K562 (cell line): ENCODE measurements at regions not wholly inside any gene's neighbourhood (a gene's known extent, or its start where the extent isn't known, plus 50 kb on each side); places are given as distances from the start of the nearest gene placed in this dataset.

Source experiments
- ATAC-seq: fragments of 200-7000 bp; cut with Tn5 transposase; 3 replicates; pipeline ENCODE4 v1.9.1; 2020; ENCODE audit warnings: moderate library complexity
- BruUV-seq: library from RNA; stranded (reverse); fragments of 400-500 nt; replicated peaks from 2 replicates; lab custom pipeline; 2021; lab: Mats Ljungman, UMichigan
- CTCF ChIA-PET: fragments of 300-600 bp; formaldehyde crosslinking; extraction: SDS; loops from one replicate; lab custom pipeline; 2021; ENCODE audit warnings: low intra/inter-chr PET ratio; lab: Yijun Ruan, JAX
- POLR2A ChIA-PET: fragments of 300-600, 350-650 bp; sonication (Branson Sonifier 250); formaldehyde crosslinking; extraction: SDS; loops from one replicate; lab custom pipeline; 2021; ENCODE audit warnings: antibody characterized with exemption, inconsistent platforms; lab: Yijun Ruan, JAX
- DNase-seq, 4 experiments: peaks; one replicate each; pipeline versions ENCODE4 v3.0.0 to v3.0.0-alpha.2; 2011 to 2018; ENCODE audit warnings: low spot score in 3 of 4, mixed read lengths in 3 of 4; ENCODE audit errors: extremely low read depth in 1 of 4
- FAIRE-seq: peaks from 2 replicates; lab custom pipeline; 2011; peaks lifted over from hg19 to GRCh38; lab: Jason Lieb, UNC
- H2AFZ ChIP-seq: 2 replicates; pipeline ENCODE4 v1.6.0; 2011; ENCODE audit warnings: low read depth, low read length, control low read depth, inconsistent platforms
- H3K27ac ChIP-seq: fragments of 200-600 bp; 3 replicates; pipeline ENCODE4 v1.8.0; 2011; ENCODE audit warnings: low read depth, mild to moderate bottlenecking, control low read depth, inconsistent platforms, low read length, moderate library complexity, mixed read lengths; ENCODE audit errors: extremely low read depth
- H3K27me3 ChIP-seq, 2 experiments: fragments of 300-600 bp in 1 of 2; 2 replicates in 1 of 2; 3 replicates in 1 of 2; pipeline versions ENCODE4 v1.6.0 to v1.8.0; 2011; ENCODE audit warnings: inconsistent platforms in 2 of 2, low read length in 2 of 2, mild to moderate bottlenecking in 1 of 2, mixed read lengths in 1 of 2, moderate library complexity in 1 of 2; ENCODE audit not compliant: control insufficient read depth in 2 of 2, insufficient read depth in 2 of 2
- H3K36me3 ChIP-seq: fragments of 300-600 bp; 3 replicates; pipeline ENCODE4 v1.8.0; 2011; ENCODE audit warnings: mild to moderate bottlenecking, low read length, inconsistent platforms; ENCODE audit not compliant: control insufficient read depth, insufficient read depth
- H3K4me1 ChIP-seq, 2 experiments: fragments of 200-600 bp in 1 of 2; replicated peaks in 1 of 2; 2 replicates in 1 of 2; 3 replicates in 1 of 2; pipeline versions ENCODE4 v1.5.1 to v1.8.0; 2011; ENCODE audit warnings: inconsistent platforms in 2 of 2, low read length in 2 of 2, mild to moderate bottlenecking in 1 of 2, mixed read lengths in 1 of 2, moderate library complexity in 1 of 2; ENCODE audit not compliant: control insufficient read depth in 2 of 2, insufficient read depth in 2 of 2
- H3K4me2 ChIP-seq: 2 replicates; pipeline ENCODE4 v1.6.1; 2011; ENCODE audit warnings: low read length, control low read depth, inconsistent platforms, mixed read lengths; ENCODE audit not compliant: insufficient read depth
- H3K4me3 ChIP-seq: fragments of 200-600 bp; sonication (generic), shearing (Covaris generic); 2 replicates; pipeline ENCODE4 v1.5.1; 2016; ENCODE audit warnings: control low read depth, inconsistent platforms
- H3K79me2 ChIP-seq: fragments of 200-600 bp; 3 replicates; pipeline ENCODE4 v1.8.0; 2011; ENCODE audit warnings: low read length, inconsistent platforms; ENCODE audit not compliant: control insufficient read depth, insufficient read depth
- H3K9ac ChIP-seq, 2 experiments: 2 replicates each; pipeline versions ENCODE4 v1.6.0 to v1.6.1; 2011; ENCODE audit warnings: low read depth in 2 of 2, low read length in 2 of 2, control low read depth in 1 of 2, inconsistent platforms in 1 of 2, mild to moderate bottlenecking in 1 of 2, mixed read lengths in 1 of 2; ENCODE audit not compliant: insufficient read depth in 1 of 2
- H3K9me1 ChIP-seq: one replicate; pipeline ENCODE4 v1.6.0; 2011; ENCODE audit warnings: inconsistent platforms, mild to moderate bottlenecking, low read length, moderate library complexity; ENCODE audit not compliant: control insufficient read depth, insufficient read depth
- H3K9me3 ChIP-seq: replicated peaks from 2 replicates; pipeline ENCODE4 v1.5.1; 2011; ENCODE audit warnings: low read depth, low read length, inconsistent platforms; ENCODE audit not compliant: control insufficient read depth, insufficient read depth
- H4K20me1 ChIP-seq: replicated peaks from 2 replicates; pipeline ENCODE4 v1.6.1; 2011; ENCODE audit warnings: low read length, inconsistent platforms, mixed read lengths; ENCODE audit not compliant: control insufficient read depth, insufficient read depth
- HLTF ChIP-seq: fragments of 450-650 bp; IDR thresholded peaks from 2 replicates; pipeline ENCODE4 v1.6.1; 2016
- MTA3 ChIP-seq: fragments of 450-650 bp; formaldehyde crosslinking; IDR thresholded peaks from 2 replicates; pipeline ENCODE4 v1.6.1; 2017; ENCODE audit warnings: mild to moderate bottlenecking, borderline replicate concordance
- TEAD4 ChIP-seq, 2 experiments: sonication (generic) in 1 of 2; formaldehyde crosslinking in 1 of 2; IDR thresholded peaks; 2 replicates each; pipeline versions ENCODE4 v1.6.1 to v1.8.0; 2012 to 2022; ENCODE audit warnings: borderline replicate concordance in 1 of 2, inconsistent platforms in 1 of 2, low read length in 1 of 2, mild to moderate bottlenecking in 1 of 2, missing genetic modification reagents in 1 of 2
- THRAP3 ChIP-seq: fragments of 450-650 bp; IDR thresholded peaks from 2 replicates; pipeline ENCODE4 v1.6.1; 2016; ENCODE audit warnings: mild to moderate bottlenecking, inconsistent platforms, borderline replicate concordance
- ZFP36 ChIP-seq: fragments of 150-350 bp; IDR thresholded peaks from 2 replicates; pipeline ENCODE4 v1.6.1; 2018; ENCODE audit warnings: low read length, low read depth; ENCODE audit not compliant: partially characterized antibody
- ZNF41 ChIP-seq: fragments of 250-450 bp; sonication (Bioruptor Pico); conservative IDR thresholded peaks from 2 replicates; pipeline ENCODE4 v1.4.0; 2020; ENCODE audit warnings: mild to moderate bottlenecking
- WGBS: fragments of 100-300 bp; shearing (Covaris generic); methylation state at CpG from one replicate; pipeline ENCODE4 v1.1.6; 2016; ENCODE audit warnings: low coverage, mixed read lengths; ENCODE audit not compliant: insufficient coverage; ENCODE audit errors: missing lambda C conversion rate; 5-methylcytosine and 5-hydroxymethylcytosine counted together
- in situ Hi-C: fragments of 300-500 bp; cut with MboI; formaldehyde crosslinking; loops from 4 replicates; pipeline ENCODE4 v1.15.0; 2018; ENCODE audit warnings: inconsistent platforms, mixed read lengths
- intact Hi-C: fragments of 100-400 bp; cut with micrococcal nuclease; formaldehyde crosslinking; loops from 2 replicates; pipeline ENCODE4 v1.14.2; 2022
- TF ChIP-seq, protein P1 (sequence below): sonication (generic); formaldehyde crosslinking; IDR thresholded peaks from 2 replicates; pipeline ENCODE4 v1.8.1; 2023; ENCODE audit warnings: mild to moderate bottlenecking, missing genetic modification reagents, moderate library complexity

DNA sequence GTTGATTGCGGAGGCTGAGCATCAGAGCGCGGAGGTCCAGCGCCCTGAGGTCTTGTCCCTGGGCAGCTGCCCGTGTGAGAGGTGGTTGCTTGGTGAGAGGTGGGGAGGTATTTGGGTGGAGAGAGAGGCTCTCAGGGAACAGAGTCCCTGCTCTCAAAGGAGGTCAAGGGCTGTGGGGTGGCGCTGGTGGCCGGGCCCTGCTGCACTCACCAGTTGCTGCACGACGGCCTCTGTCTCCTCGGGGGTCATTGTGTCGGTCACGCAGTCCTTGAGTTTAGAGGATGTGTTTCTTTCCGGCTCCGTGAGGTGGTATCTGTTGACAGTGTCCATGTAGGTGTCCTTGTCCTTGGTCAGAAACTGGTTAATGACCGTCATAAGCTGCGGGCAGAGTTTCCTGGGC lies 95.5 kb downstream of the WTIP start:
- H4K20me1 ChIP-seq, result no peaks in the 10 kb centered on the region
- H3K9me3 ChIP-seq, result no peaks in the 10 kb centered on the region
- intact Hi-C loops, result no loop called here
- WGBS, result 31% methylated on average over 13 of the region's 16 CpGs
- CTCF ChIA-PET, result no interaction called here
- H3K79me2 ChIP-seq, result no peaks in the 10 kb centered on the region
- H3K27ac ChIP-seq, result no peak overlapping the region
- POLR2A ChIA-PET, result no interaction called here
- in situ Hi-C loops, result no loop called here
- no peak overlapping the region for H3K9ac ChIP-seq
- H3K4me2 ChIP-seq, result no peak overlapping the region
- no peaks in the 10 kb centered on the region for H3K36me3 ChIP-seq
- ATAC-seq (no peak), DNase-seq (no peak), FAIRE-seq (no peak)
- peaks cover 0 to 16% of the 10 kb centered on the region in 2 experiments; a peak in 2 of 5 replicates for H3K4me1 ChIP-seq
- H3K9me1 ChIP-seq, result no peaks in the 10 kb centered on the region
- peaks cover 0 to 6% of the 10 kb centered on the region in 2 experiments; a peak in 2 of 5 replicates for H3K27me3 ChIP-seq
- no peak overlapping the region for H2AFZ ChIP-seq
- no peak for TF ChIP-seq TEAD4 (IDR thresholded peaks at IDR 0.05; ENCODE audit: low read length)
- TF ChIP-seq TEAD4 (CRISPR knock-in tag; IDR thresholded peaks at IDR 0.05; ENCODE audit: borderline replicate concordance), result no peak
- TF ChIP-seq ZFP36, result no peak
- no peak for TF ChIP-seq MTA3
- no peak for TF ChIP-seq HLTF
- no peak for TF ChIP-seq THRAP3
- TF ChIP-seq ZNF41 (CRISPR knock-in tag), result no peak
- no peak overlapping the region for H3K4me3 ChIP-seq
- BruUV-seq, result no TSS peak

DNA sequence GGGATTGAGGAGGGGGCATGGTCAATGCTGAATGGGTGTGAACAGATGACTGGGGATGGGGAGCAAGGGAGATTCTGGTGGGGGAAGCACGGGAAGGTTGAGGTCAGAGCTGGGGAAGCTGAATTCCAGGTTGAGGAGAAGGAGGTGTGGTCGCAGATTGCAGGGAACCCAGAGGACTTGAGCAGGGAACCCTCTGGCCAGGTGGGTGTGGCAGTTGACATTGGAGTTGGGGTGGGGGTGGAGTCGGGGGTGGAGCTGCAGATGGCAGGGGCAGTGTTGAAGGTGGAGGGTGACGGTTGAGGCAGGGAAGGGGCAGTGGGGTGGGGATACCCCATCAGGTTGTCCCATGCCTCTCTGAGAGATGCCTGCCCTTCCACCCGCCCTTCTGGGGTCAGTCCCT lies 94.7 kb downstream of the WTIP start:
- peaks cover 0 to 16% of the 10 kb centered on the region in 2 experiments; a peak in 2 of 5 replicates for H3K4me1 ChIP-seq

More for the DNA sequence above, 94.7 kb downstream of the WTIP start:
- 8% methylated on average over 4 of the region's 5 CpGs for whole genome bisulfite sequencing
- Histone ChIP-seq H3K9me1 (no peaks in the 10 kb centered on the region), H3K4me2 (no peak overlapping the region), H3K4me3 (no peak overlapping the region), H4K20me1 (no peaks in the 10 kb centered on the region), H2AFZ (no peak overlapping the region), H3K79me2 (no peaks in the 10 kb centered on the region), H3K9ac (no peak overlapping the region), H3K36me3 (no peaks in the 10 kb centered on the region), H3K27me3 (peaks cover 0 to 6% of the 10 kb centered on the region in 2 experiments; a peak in 2 of 5 replicates), H3K9me3 (no peaks in the 10 kb centered on the region), H3K27ac (no peak overlapping the region)
- POLR2A ChIA-PET, result interaction anchor here (0.6 kb wide), 1 partner anchor 1085 kb away, joined by 3 read pairs; no protein-coding TSS in a partner anchor
- intact Hi-C loops (no loop called here), in situ Hi-C loops (no loop called here)
- no TSS peak for BruUV-seq
- TF ChIP-seq, protein P1, sequence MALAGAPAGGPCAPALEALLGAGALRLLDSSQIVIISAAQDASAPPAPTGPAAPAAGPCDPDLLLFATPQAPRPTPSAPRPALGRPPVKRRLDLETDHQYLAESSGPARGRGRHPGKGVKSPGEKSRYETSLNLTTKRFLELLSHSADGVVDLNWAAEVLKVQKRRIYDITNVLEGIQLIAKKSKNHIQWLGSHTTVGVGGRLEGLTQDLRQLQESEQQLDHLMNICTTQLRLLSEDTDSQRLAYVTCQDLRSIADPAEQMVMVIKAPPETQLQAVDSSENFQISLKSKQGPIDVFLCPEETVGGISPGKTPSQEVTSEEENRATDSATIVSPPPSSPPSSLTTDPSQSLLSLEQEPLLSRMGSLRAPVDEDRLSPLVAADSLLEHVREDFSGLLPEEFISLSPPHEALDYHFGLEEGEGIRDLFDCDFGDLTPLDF (CRISPR knock-in tag), result no peak
- ATAC-seq, result no peak
- no peak for FAIRE-seq
- CTCF ChIA-PET, result no interaction called here
- DNase-seq, result no peak
